ENCODE measurements at regions not wholly inside any gene's neighbourhood (a gene's known extent, or its start where the extent isn't known, plus 50 kb on each side); places are given as distances from the start of the nearest gene placed in this dataset.

DNA sequence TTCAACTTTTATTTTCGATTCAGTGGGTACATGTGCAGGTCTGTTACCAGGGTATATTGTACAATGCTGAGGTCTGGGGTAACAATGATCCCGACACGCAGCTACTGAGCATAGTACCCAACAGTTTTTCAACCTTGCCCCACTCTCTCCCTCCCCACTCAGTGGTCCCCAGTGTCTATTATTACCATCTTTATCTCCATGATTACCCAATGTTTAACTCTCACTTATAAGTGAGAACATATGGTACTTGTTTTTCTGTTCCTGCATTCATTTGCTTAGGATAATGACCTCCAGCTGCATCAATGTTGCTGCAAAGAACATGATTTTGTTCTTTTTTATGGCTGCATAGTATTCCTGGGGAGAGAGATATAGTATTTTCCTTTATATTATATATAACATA lies 75.7 kb upstream of the EPHB3 start:
- Mint-ChIP-seq H3K4me1 (no peaks in the 10 kb centered on the region), H3K27me3 (ENCODE audit: insufficient read depth, low read depth, poor library complexity) (peaks cover 4% of the 10 kb centered on the region), H3K9me3 (no peaks in the 10 kb centered on the region; the same call in 2 of the 3 replicates), H3K27ac (no peak overlapping the region), H3K36me3 (ENCODE audit: low read depth) (no peaks in the 10 kb centered on the region), H3K4me3 (no peak overlapping the region)
- no peak for DNase-seq (ENCODE audit: low spot score)
- no peak overlapping the region for H2AFZ ChIP-seq
- H3K79me2 ChIP-seq (replicated peaks; ENCODE audit: insufficient read depth), result no peaks in the 10 kb centered on the region
- H3K36me3 ChIP-seq (ENCODE audit: insufficient read depth), result no peaks in the 10 kb centered on the region
- H3F3A ChIP-seq (replicated peaks; ENCODE audit: low read depth), result no peaks in the 10 kb centered on the region
- H4K20me1 ChIP-seq (replicated peaks; ENCODE audit: insufficient read depth), result no peaks in the 10 kb centered on the region
- no peak overlapping the region for H3K4me3 ChIP-seq
- peaks cover 25% of the 10 kb centered on the region for H3K27me3 ChIP-seq (ENCODE audit: insufficient read depth)
- H3K4me1 ChIP-seq (ENCODE audit: insufficient read depth), result 0 out of 2 replicates have a peak, but pooled peaks cover 4% of the 10 kb centered on the region
- TF ChIP-seq, protein P1, sequence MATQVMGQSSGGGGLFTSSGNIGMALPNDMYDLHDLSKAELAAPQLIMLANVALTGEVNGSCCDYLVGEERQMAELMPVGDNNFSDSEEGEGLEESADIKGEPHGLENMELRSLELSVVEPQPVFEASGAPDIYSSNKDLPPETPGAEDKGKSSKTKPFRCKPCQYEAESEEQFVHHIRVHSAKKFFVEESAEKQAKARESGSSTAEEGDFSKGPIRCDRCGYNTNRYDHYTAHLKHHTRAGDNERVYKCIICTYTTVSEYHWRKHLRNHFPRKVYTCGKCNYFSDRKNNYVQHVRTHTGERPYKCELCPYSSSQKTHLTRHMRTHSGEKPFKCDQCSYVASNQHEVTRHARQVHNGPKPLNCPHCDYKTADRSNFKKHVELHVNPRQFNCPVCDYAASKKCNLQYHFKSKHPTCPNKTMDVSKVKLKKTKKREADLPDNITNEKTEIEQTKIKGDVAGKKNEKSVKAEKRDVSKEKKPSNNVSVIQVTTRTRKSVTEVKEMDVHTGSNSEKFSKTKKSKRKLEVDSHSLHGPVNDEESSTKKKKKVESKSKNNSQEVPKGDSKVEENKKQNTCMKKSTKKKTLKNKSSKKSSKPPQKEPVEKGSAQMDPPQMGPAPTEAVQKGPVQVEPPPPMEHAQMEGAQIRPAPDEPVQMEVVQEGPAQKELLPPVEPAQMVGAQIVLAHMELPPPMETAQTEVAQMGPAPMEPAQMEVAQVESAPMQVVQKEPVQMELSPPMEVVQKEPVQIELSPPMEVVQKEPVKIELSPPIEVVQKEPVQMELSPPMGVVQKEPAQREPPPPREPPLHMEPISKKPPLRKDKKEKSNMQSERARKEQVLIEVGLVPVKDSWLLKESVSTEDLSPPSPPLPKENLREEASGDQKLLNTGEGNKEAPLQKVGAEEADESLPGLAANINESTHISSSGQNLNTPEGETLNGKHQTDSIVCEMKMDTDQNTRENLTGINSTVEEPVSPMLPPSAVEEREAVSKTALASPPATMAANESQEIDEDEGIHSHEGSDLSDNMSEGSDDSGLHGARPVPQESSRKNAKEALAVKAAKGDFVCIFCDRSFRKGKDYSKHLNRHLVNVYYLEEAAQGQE (IDR thresholded peaks at IDR 0.05; ENCODE audit: unreplicated experiment), result no peak
- TF ChIP-seq ZNF331 (CRISPR knock-in tag; IDR thresholded peaks at IDR 0.05; ENCODE audit: low read depth) (no peak), CTCF (conservative IDR thresholded peaks at IDR 0.05; ENCODE audit: low read depth in 2 of 2) (no peak), CREB1 (CRISPR knock-in tag; IDR thresholded peaks at IDR 0.05; ENCODE audit: low read depth) (no peak), NANOG (IDR thresholded peaks at IDR 0.05; ENCODE audit: borderline replicate concordance) (no peak), POLR2AphosphoS5 (IDR thresholded peaks at IDR 0.05; ENCODE audit: low read depth) (no peak), EZH2 (IDR thresholded peaks at IDR 0.05; ENCODE audit: low read depth, unreplicated experiment) (no peak)
- H3K4me2 ChIP-seq, result no peak overlapping the region
- H3K27ac ChIP-seq (ENCODE audit: low read depth), result no peak overlapping the region
- H3K9me2 ChIP-seq (ENCODE audit: insufficient read depth), result no peaks in the 10 kb centered on the region
- no peak for ATAC-seq

GRCh38 chr3:184486614-184487013 lies 75.0 kb upstream of the EPHB3 start:
- H3K9me2 ChIP-seq (ENCODE audit: insufficient read depth), result no peaks in the 10 kb centered on the region
- no peaks in the 10 kb centered on the region for H3K36me3 Mint-ChIP-seq (ENCODE audit: low read depth)
- ATAC-seq (no peak), DNase-seq (ENCODE audit: low spot score) (no peak)
- no peak overlapping the region for H3K27ac Mint-ChIP-seq
- 0 out of 2 replicates have a peak, but pooled peaks cover 11% of the 10 kb centered on the region for H3K4me1 ChIP-seq (ENCODE audit: insufficient read depth)
- no peak overlapping the region for H3K4me3 ChIP-seq
- peaks cover 11% of the 10 kb centered on the region for H3K27me3 Mint-ChIP-seq (ENCODE audit: insufficient read depth, low read depth, poor library complexity)
- H2AFZ ChIP-seq, result no peak overlapping the region
- H3K4me1 Mint-ChIP-seq, result no peaks in the 10 kb centered on the region
- H4K20me1 ChIP-seq (replicated peaks; ENCODE audit: insufficient read depth), result no peaks in the 10 kb centered on the region
- H3K4me3 Mint-ChIP-seq, result no peak overlapping the region
- no peak overlapping the region for H3K4me2 ChIP-seq
- H3K36me3 ChIP-seq (ENCODE audit: insufficient read depth), result no peaks in the 10 kb centered on the region
- no peaks in the 10 kb centered on the region for H3K79me2 ChIP-seq (replicated peaks; ENCODE audit: insufficient read depth)
- H3K27me3 ChIP-seq (ENCODE audit: insufficient read depth), result peaks cover 32% of the 10 kb centered on the region
- no peaks in the 10 kb centered on the region for H3F3A ChIP-seq (replicated peaks; ENCODE audit: low read depth)
- H3K27ac ChIP-seq (ENCODE audit: low read depth), result no peak overlapping the region
- no peaks in the 10 kb centered on the region; the same call in 2 of the 3 replicates for H3K9me3 Mint-ChIP-seq
- TF ChIP-seq ZNF114 (CRISPR knock-in tag; IDR thresholded peaks at IDR 0.05), result no peak
- no peak for TF ChIP-seq CTCF (conservative IDR thresholded peaks at IDR 0.05; ENCODE audit: low read depth in 2 of 2)
- no peak for TF ChIP-seq EZH2phosphoT487 (IDR thresholded peaks at IDR 0.05; ENCODE audit: unreplicated experiment)
- no peak for TF ChIP-seq CREB1 (CRISPR knock-in tag; IDR thresholded peaks at IDR 0.05; ENCODE audit: low read depth)
- TF ChIP-seq JUNB (IDR thresholded peaks at IDR 0.05; ENCODE audit: unreplicated experiment), result no peak

Data from GM23338 (cell line).